GM18867 (cell line): ENCODE measurements at regions not wholly inside any gene's neighbourhood (a gene's known extent, or its start where the extent isn't known, plus 50 kb on each side); places are given as distances from the start of the nearest gene placed in this dataset.
"Not testable (repeated sequence)": the region's sequence is repeated elsewhere in the genome, so short reads cannot be mapped to it uniquely, and the experiment has no call there.

ENCODE experiments used
- ATAC-seq: cut with Tn5 transposase; IDR thresholded peaks from one replicate; pipeline ENCODE4 v1.9.1; 2021; ENCODE audit warnings: mild to moderate bottlenecking, moderate library complexity; ENCODE audit not compliant: unreplicated experiment

DNA sequence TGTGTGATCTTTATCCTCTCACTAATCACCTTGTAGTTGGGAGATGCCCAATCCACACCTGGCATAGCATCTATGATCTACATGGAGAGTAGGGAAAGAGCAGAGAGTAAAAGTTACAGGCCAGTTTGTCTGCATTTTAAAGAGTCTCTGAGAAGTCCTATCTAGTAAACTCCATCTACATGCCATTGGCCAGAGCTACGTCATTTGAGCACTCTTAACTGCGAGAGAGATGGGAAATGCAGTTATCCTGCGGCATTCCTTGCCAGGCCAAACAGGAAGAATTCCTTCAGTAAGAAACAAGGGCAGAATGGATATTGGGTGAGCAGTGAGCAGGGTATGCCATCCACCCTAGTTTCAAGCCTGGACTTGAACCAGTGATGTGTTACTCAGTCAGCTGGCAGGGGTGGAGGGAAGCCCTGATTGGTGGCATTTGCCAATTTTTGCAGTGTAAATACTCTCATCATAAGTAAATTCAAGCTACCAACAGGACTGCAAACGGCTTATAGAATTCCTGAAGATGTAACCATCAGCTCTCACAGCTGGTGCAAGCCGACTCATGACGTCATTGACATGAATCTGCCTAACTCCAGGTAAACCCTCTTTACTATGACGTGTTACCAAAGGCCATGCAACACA, 156.8 kb upstream of the MSX2 start:
- ATAC-seq, result no peak

DNA sequence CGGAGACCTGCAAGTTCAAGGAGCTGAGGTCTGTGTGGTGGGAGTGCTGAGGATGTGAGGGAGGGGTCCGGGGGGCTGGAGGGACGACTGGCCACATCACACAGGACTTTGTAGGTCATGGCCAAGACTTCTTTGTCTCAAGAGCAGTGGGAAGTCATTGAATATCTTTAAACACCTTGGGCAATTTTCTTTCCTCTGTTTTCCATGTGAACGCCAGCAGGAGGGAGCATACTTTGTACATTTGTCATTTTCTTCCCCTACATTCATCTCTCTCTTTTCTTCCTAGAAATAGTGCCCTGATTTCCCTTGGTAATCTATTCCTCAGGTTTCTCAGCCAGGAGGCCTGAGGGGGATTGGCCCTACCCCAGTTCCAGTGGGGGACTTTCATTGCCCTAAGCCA, 153.7 kb upstream of the MSX2 start:
- no peak for ATAC-seq

GRCh38 chr5:174571662-174572397, 152.6 kb upstream of the MSX2 start:
- ATAC-seq, result no peak

DNA sequence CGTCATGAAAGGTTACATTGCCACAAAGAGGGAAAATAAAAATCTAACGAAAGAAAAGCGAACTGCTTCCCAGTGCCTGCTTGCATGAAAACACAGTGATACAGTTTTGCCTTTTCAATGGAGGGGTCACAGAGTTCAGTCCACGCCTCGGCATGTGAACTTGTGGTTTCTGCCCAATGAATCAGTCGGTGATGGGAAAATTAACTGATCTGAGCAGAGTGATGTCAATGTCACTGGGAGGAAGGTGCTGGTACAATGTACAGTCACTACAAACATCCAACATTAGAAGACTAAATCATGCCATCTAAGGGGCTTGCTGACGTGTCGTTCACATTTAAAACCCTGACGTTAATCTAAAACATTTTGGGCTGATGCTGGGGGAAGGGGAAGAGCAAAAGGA, 151.8 kb upstream of the MSX2 start:
- ATAC-seq, result no peak

GRCh38 chr5:174573221-174573994, 151.0 kb upstream of the MSX2 start:
- no peak for ATAC-seq

GRCh38 chr5:174575043-174575442, 149.3 kb upstream of the MSX2 start:
- no peak for ATAC-seq

DNA sequence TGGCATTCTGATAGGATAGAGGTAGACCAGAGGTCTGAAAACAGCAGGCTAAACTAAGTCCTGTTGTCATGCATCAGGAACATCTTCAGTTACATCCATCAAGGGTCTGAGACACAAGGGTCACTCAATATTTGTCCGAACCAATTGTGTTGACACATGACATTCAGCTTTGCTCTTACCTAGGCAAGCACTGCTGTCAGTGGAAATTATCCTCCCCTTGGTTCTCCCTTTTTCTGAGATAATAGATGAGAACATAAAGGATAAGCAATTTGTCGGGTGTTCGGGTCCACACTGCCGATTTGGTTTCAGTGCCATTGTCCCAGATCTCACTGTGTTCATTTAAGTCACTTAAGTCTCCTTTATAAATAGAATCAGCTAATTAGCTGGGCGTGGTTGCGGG, 148.3 kb upstream of the MSX2 start:
- no peak for ATAC-seq

DNA sequence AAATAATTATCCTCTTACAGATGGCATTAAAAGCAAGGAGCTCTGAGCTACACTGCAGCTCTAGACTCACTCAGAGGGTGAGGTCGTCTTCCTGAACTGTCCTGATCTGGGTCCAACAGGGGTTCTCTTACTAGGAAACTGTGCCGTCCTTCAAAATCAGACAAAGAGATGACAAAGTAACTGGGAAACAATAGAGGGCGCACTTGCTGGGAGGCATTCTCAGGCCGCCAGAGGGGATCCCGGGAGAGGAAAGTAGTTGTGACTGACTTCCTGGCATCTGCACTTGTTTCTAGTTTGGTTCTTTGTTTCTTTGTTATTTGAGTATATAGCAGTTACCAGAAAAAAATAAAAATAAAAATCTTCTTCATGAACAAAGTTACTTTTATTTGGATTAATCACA, 142.9 kb upstream of the MSX2 start:
- ATAC-seq, result no peak

GRCh38 chr5:174581894-174582293, 142.5 kb upstream of the MSX2 start:
- no peak for ATAC-seq

- ATAC-seq, result no peak
Measured at GRCh38 chr5:174583071-174583470, 141.3 kb upstream of the MSX2 start.

DNA sequence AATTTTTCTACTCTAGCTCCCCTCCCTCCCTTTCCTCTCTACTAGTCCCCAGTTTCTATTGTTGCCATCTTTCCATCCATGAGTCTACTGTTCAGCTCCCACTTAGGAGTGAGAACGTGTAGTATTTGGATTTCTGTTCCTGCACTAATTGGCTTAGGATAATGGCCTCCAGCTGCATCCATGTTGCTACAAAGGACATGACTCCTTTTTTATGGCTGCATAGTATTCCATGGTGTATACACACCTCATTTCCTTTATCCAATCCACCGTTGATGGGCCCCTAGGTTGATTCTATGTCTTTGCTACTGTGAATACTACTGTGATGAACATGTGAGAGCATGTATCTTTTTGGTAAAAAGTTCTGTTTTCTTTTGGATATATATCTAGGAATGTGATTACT, 138.9 kb upstream of the MSX2 start:
- ATAC-seq, result no peak

- not testable (repeated sequence) for ATAC-seq
Measured at GRCh38 chr5:174586163-174586562, 138.2 kb upstream of the MSX2 start.

- ATAC-seq, result no peak
Measured at GRCh38 chr5:174589011-174589410, 135.4 kb upstream of the MSX2 start.

GRCh38 chr5:174589599-174589998, 134.8 kb upstream of the MSX2 start:
- ATAC-seq, result no peak

- no peak for ATAC-seq
Measured at GRCh38 chr5:174590820-174591219, 133.6 kb upstream of the MSX2 start.

GRCh38 chr5:174596429-174596828, 128.0 kb upstream of the MSX2 start:
- ATAC-seq, result no peak

GRCh38 chr5:174599992-174600391, 124.4 kb upstream of the MSX2 start:
- no peak for ATAC-seq

GRCh38 chr5:174601946-174602345, 122.4 kb upstream of the MSX2 start:
- ATAC-seq, result no peak

- no peak for ATAC-seq
Measured at GRCh38 chr5:174606153-174606552, 118.2 kb upstream of the MSX2 start.

- ATAC-seq, result no peak
Measured at GRCh38 chr5:174606646-174607045, 117.7 kb upstream of the MSX2 start.

DNA sequence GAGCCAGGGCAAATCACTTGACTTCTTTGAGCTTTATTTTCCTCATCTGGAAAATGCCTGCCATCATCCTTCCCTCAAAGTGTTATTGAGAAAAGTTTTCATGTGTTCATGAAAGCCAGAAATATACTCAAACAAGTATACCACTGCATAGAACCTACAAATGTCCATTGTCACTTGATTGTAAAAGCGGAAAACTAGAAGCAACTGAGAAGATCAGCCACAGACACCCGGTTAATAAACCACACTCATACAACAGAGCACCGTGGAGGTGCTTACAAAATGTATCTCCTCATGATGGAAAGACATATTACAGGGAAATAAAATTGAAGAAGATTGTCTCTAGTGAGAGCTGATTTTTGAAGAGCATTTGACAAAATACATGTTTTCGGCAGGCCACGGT, 117.2 kb upstream of the MSX2 start:
- no peak for ATAC-seq

GRCh38 chr5:174607916-174608315, 116.5 kb upstream of the MSX2 start:
- ATAC-seq, result no peak
